Neural cell (in vitro differentiated cells): ENCODE measurements at regions not wholly inside any gene's neighbourhood (a gene's known extent, or its start where the extent isn't known, plus 50 kb on each side); places are given as distances from the start of the nearest gene placed in this dataset.

Experiments
- CTCF ChIP-seq: fragments of 450-650 bp; IDR thresholded peaks from 2 replicates; pipeline ENCODE4 v1.5.1; 2014; ENCODE audit warnings: antibody characterized with exemption, mild to moderate bottlenecking, moderate library complexity; ENCODE audit not compliant: poor library complexity, severe bottlenecking
- EP300 ChIP-seq: fragments of 450-650 bp; conservative IDR thresholded peaks from 2 replicates; pipeline ENCODE4 v1.6.1; 2014; ENCODE audit warnings: antibody characterized with exemption, mild to moderate bottlenecking, moderate library complexity; ENCODE audit not compliant: poor library complexity, severe bottlenecking
- EZH2 ChIP-seq: fragments of 200-600, 300-800 bp; shearing (Covaris generic), sonication (generic); IDR thresholded peaks from 2 replicates; pipeline ENCODE4 v1.6.1; 2014; ENCODE audit warnings: antibody characterized with exemption, low read length, borderline replicate concordance, mild to moderate bottlenecking; ENCODE audit not compliant: insufficient read depth, poor library complexity, severe bottlenecking
- MXI1 ChIP-seq: fragments of 450-650 bp; conservative IDR thresholded peaks from 2 replicates; pipeline ENCODE4 v1.6.1; 2014; ENCODE audit warnings: antibody characterized with exemption, mild to moderate bottlenecking; ENCODE audit not compliant: poor library complexity, severe bottlenecking
- POLR2AphosphoS5 ChIP-seq: IDR thresholded peaks from 2 replicates; pipeline ENCODE4 v1.6.1; 2012
- RAD21 ChIP-seq: fragments of 450-650 bp; conservative IDR thresholded peaks from 2 replicates; pipeline ENCODE4 v1.6.1; 2014; ENCODE audit warnings: antibody characterized with exemption, mild to moderate bottlenecking, moderate library complexity
- REST ChIP-seq: IDR thresholded peaks from 2 replicates; pipeline ENCODE4 v1.6.1; 2012; ENCODE audit warnings: borderline replicate concordance
- SMC3 ChIP-seq: fragments of 450-650 bp; conservative IDR thresholded peaks from 2 replicates; pipeline ENCODE4 v1.6.1; 2014; ENCODE audit warnings: antibody characterized with exemption, mild to moderate bottlenecking, moderate library complexity; ENCODE audit not compliant: poor library complexity
- TAF1 ChIP-seq: IDR thresholded peaks from 2 replicates; pipeline ENCODE4 v1.6.1; 2012; ENCODE audit warnings: low read depth

GRCh38 chr3:80898211-80898610 lies 863.2 kb downstream of the GBE1 start:
- TF ChIP-seq CTCF (no peak), RAD21 (no peak), REST (no peak), POLR2AphosphoS5 (no peak), TAF1 (no peak), EZH2 (no peak), EP300 (no peak), SMC3 (no peak), MXI1 (no peak)
